ENCODE measurements at regions not wholly inside any gene's neighbourhood (a gene's known extent, or its start where the extent isn't known, plus 50 kb on each side); places are given as distances from the start of the nearest gene placed in this dataset.
A peak's percentile ranks its signal among the peaks of the same experiment; 100 is the strongest.

GRCh38 chr11:110974731-110975130 is 262.5 kb upstream of the ARHGAP20 start:
- DNase-seq = no peak

DNA sequence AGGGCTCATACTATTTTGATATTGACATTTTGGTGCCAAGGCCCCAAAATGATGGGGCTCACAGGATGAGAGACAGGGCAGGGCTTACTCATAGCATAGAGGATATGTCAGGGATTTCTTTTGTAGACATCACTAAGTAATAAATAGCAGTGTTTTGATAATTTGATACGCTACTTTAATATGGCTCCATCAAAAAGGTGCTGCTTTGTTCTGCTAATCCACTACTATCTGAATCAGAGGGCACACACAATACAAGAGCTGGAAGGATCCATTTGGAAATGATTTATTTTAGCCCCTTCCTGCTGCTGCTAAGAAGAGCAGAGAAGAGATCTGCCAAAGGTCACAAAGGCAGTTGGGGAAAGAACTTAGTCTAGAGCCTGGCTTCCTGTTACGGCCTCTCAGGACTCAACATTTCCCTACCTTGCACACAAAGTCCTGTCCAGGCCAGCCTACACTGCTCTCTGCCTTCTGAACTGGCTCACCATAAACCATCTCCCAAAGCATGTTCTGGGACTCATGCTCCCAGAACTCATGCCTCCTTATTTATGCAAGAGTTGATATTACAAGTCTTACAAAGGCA is 261.3 kb upstream of the ARHGAP20 start:
- DNase-seq = no peak

DNA sequence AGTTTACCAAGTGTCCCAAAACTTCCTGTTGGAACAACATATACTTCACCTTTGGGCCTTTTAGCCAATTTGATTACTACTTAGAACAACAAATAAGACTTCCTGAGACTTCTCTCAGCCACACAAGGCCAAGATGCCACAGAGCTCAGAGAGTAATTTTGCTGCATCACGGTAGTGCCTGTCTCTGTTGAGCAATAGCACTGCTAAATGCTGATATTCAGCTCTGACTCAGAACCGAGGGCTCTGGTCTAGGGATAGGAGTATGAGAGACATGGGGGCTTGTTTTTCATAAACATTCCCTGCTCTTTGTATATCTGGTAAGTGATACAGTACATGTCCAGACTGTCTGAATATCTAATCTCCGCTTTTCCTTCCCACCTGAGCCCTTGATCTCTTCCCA is 260.4 kb upstream of the ARHGAP20 start:
- no peak for DNase-seq

- no peak for DNase-seq
These were observed 259.9 kb upstream of the ARHGAP20 start for GRCh38 chr11:110972106-110972505.

GRCh38 chr11:110971140-110971539 is 258.9 kb upstream of the ARHGAP20 start:
- no peak for DNase-seq

DNA sequence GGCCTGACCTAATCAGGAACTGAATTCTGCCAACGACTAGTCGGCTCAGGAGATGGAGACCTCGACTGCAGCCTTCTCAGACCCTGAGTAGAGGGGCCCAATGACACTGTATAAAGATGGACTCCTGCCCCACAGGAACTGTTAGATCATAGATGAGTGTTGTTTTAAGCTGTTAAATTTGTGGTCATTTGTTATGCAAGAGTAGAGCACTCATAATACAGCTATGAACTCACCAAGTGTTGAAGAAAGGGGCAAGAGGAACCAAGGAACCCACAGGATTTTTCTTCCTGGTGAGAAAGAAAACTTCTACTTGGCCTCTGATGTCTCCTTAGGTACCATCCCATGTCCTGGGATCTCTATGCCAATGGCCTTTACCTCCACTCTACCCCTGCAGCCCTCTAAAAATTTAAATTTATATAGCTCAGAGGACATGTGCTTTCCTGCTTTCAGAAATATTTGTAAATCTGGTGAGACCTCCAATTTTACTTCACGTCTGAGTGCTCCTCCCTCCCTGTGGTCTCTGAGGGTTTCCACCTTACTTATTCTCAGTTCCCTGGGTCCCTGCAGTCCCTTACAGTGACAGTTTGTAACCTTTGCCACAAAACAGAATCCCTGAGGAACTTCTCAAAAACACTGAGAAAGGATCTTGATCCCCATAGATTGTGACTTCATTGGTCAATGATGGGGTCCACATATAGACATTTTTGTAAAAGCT is 256.3 kb upstream of the ARHGAP20 start:
- DNase-seq = no peak

GRCh38 chr11:110966131-110966530 is 253.9 kb upstream of the ARHGAP20 start:
- no peak for DNase-seq

DNA sequence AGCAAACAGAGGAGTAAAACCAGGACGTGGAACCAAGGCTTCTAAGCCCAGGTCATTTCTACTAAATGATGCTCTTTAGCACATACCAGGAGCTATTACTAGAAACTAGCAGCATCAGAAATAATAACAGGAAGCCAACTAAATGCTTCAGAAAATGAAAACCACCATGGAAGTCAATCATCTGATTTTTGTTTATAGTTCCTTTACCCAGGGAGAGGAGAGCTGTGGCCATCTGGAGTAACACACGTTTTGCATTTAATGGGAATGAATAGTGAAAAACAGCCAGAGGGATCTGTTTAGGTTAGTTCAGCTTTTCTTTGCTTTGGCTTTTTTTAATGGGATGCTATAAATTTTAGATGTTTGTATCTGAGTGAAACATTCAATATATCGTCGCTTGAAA is 250.7 kb upstream of the ARHGAP20 start:
- no peak for DNase-seq

GRCh38 chr11:110960167-110960566 is 247.9 kb upstream of the ARHGAP20 start:
- no peak for DNase-seq

GRCh38 chr11:110958216-110958615 is 246.0 kb upstream of the ARHGAP20 start:
- no peak for DNase-seq

DNA sequence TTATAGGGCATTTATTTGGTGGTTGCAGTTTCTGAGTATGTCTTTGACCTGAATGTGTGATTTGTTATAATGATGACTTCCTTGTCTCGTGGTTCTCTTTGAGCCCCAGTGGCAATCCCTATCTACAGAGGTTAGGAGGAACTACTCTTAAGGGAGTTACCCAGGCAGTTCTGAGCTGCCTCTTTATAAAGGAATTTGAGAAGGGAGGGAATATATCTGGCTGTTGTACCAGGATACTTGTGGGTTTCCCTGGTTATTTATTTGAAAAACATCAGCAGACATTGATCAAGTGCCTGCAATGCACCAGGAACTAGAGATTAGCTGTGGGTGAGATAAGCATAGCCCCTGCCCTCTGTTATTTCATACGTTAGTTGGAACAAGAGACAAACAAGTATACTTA is 243.5 kb upstream of the ARHGAP20 start:
- DNase-seq = no peak

- DNase-seq = no peak
These were observed 239.8 kb upstream of the ARHGAP20 start for GRCh38 chr11:110951950-110952503.

DNA sequence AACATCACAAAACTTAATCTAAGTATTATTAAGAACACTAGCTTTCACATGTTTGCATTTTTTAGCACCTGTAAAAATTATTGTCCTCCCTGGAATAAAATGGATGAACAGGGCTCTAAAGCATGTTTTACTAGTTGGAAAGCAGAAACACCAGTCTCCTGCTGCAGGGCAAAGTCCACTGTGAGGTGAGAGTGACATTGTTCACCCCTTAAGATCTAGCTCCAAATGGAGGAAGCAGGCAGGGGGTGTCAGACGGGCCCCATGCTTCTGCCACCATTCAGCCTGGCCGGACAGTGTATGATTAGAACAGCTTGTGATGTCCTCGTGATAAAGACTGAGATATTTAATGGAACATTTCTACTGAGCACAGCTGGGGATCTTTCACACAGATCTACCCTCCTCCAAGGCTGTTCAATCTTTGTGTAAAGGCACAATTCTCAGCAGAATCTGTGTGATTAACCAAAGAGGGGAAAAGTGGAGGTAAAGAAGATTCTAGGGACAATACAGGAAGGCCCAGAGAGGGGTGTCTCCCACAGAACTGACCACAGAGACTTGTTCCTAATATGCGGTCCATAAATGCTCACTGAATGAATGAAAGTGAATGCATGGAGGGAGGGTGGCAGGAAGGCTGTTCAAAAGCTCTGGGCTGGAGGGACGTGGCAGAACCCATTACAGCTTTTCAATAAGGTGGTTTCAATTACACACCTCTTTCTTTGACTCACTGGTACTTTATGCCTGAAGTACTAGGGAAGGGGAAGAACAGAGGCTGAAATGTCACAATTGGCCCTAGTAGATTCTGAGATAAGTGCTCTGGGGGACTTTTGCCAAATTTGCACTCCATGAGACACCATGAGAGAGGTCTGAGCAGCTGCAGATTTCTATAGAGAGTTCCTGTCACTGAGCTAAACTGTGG is 239.1 kb upstream of the ARHGAP20 start:
- peak; percentile 75 for DNase-seq

GRCh38 chr11:110948112-110948511 is 235.9 kb upstream of the ARHGAP20 start:
- no peak for DNase-seq

GRCh38 chr11:110947096-110947495 is 234.9 kb upstream of the ARHGAP20 start:
- DNase-seq = no peak

GRCh38 chr11:110939471-110939870 is 227.2 kb upstream of the ARHGAP20 start:
- DNase-seq = no peak

- no peak for DNase-seq
These were observed 222.9 kb upstream of the ARHGAP20 start for GRCh38 chr11:110935018-110935640.

DNA sequence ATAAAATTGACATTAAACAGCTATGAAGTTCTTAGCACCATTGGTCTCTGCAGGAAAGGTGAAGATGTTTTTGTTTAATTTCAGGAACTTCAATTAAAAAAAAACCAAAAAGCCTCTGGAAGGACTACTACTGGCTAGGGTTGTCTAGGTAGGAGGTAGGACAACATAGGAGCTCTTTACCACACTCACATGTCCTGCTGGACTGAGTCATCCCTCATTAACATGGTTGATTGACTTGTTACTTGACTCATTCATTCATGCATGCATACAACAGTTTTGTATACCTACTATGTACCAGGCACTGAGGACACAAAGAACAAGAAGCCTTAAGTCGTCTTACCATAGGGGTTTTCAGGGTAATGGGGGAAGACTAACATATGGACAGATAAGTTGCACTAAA is 216.9 kb upstream of the ARHGAP20 start:
- no peak for DNase-seq

- DNase-seq = no peak
These were observed 216.2 kb upstream of the ARHGAP20 start for GRCh38 chr11:110928391-110928790.

DNA sequence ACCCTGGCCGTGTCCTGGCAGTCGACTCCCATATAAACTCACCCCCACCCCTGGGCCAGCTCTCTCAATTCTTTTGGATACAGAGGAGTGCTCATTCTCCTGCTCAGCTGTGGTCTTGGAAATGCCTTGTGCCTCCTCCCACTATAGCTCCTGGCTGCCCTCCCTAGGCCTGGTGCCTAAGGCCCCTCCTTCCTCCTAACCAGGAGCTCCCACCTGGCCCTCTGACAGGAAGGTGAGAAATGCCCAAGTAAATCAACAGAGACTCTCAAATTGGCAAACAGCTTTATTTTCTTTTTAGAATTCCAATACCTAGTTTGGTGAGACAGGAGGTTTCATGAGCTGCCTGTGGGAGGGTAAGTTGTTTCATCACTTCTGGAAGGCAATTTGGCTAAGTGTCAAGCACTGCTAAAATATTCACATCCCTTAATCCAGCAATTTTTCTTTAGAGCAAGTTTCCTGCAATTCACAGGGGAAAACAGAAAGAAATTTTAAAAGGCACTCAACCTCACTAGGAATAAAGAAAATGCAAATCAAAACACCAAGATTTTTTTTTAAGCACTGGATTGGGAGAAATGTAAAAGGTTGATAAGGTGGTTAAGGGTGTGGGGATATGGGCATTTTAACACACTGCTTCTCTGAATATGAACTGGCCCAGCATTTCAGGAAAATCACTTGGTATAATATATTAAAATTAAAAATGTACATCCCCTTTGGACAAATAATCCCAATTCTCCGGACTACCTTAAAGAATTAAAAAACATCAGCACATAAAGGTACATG is 209.7 kb upstream of the ARHGAP20 start:
- DNase-seq = no peak

GRCh38 chr11:110919241-110919922 is 207.1 kb upstream of the ARHGAP20 start:
- no peak for DNase-seq

GRCh38 chr11:110918351-110918750 is 206.1 kb upstream of the ARHGAP20 start:
- DNase-seq = no peak

Measured in DMS153 (cell line).